C4-2B (cell line): ENCODE measurements at regions not wholly inside any gene's neighbourhood (a gene's known extent, or its start where the extent isn't known, plus 50 kb on each side); places are given as distances from the start of the nearest gene placed in this dataset.

Source experiments
- CTCF ChIP-seq: fragments of 450-650 bp; conservative IDR thresholded peaks from 2 replicates; pipeline ENCODE4 v1.5.1; 2017; ENCODE audit warnings: mild to moderate bottlenecking
- ZFX ChIP-seq: fragments of 450-650 bp; IDR thresholded peaks from 2 replicates; pipeline ENCODE4 v1.6.1; 2017

DNA sequence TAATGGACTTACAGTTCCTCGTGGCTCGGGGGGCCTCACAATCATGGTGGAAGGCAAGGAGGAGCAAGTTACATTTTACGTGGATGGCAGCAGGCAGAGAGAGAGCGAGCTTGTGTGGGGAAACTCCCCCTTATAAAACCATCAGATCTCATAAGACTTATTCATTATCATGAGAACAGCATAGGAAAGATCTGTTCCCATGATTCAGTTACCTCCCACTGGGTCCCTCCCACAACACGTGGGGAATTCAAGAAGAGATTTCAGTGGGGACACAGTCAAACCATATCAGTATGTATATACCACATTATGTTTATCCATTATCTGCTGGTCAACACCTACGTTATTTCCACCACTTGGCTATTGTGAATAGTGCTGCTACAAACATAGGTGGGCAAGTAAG, 352.3 kb upstream of the B3GALT2 start:
- TF ChIP-seq CTCF = no peak
- no peak for TF ChIP-seq ZFX
